ENCODE measurements at regions not wholly inside any gene's neighbourhood (a gene's known extent, or its start where the extent isn't known, plus 50 kb on each side); places are given as distances from the start of the nearest gene placed in this dataset.

GRCh38 chr17:22506861-22507260 is 814.5 kb downstream of the KCNJ18 start:
- Mint-ChIP-seq H3K4me3 (no peak overlapping the region), H3K36me3 (peaks cover 71% of the 10 kb centered on the region), H3K9me3 (peaks cover 62% of the 10 kb centered on the region), H3K27ac (no peak overlapping the region), H3K27me3 (ENCODE audit: low read depth) (peaks cover 10% of the 10 kb centered on the region), H3K4me1 (no peaks in the 10 kb centered on the region)
- POLR2A ChIA-PET = no interaction called here
- DNase-seq (ENCODE audit: low spot score) (no peak), ATAC-seq (no peak)
- TF ChIP-seq ZNF423 (CRISPR knock-in tag; IDR thresholded peaks at IDR 0.05) (no peak), ATF2 (CRISPR knock-in tag; IDR thresholded peaks at IDR 0.05; ENCODE audit: borderline replicate concordance, low read depth) (no peak), ZNF232 (CRISPR knock-in tag; IDR thresholded peaks at IDR 0.05) (no peak), KAT7 (CRISPR knock-in tag; IDR thresholded peaks at IDR 0.05; ENCODE audit: borderline replicate concordance) (no peak), ZNF671 (CRISPR knock-in tag; IDR thresholded peaks at IDR 0.05) (no peak), ZNF281 (CRISPR knock-in tag; IDR thresholded peaks at IDR 0.05) (no peak), ATF3 (CRISPR knock-in tag; conservative IDR thresholded peaks at IDR 0.05) (no peak)
- CTCF ChIA-PET = no interaction called here

GRCh38 chr17:22507823-22508222 is 815.5 kb downstream of the KCNJ18 start:
- CTCF ChIA-PET = no interaction called here
- H3K4me3 Mint-ChIP-seq = no peak overlapping the region
- H3K36me3 Mint-ChIP-seq = peaks cover 67% of the 10 kb centered on the region
- peaks cover 52% of the 10 kb centered on the region for H3K9me3 Mint-ChIP-seq
- peaks cover 10% of the 10 kb centered on the region for H3K27me3 Mint-ChIP-seq (ENCODE audit: low read depth)
- DNase-seq (ENCODE audit: low spot score) (no peak), ATAC-seq (no peak)
- H3K4me1 Mint-ChIP-seq = no peaks in the 10 kb centered on the region
- POLR2A ChIA-PET = no interaction called here
- no peak overlapping the region for H3K27ac Mint-ChIP-seq
- TF ChIP-seq ARID4B (CRISPR knock-in tag; IDR thresholded peaks at IDR 0.05; ENCODE audit: borderline replicate concordance) (no peak), ZNF671 (CRISPR knock-in tag; IDR thresholded peaks at IDR 0.05) (no peak), JAZF1 (CRISPR knock-in tag; IDR thresholded peaks at IDR 0.05) (no peak), EMX1 (CRISPR knock-in tag; IDR thresholded peaks at IDR 0.05) (no peak), NR3C1 (CRISPR knock-in tag; conservative IDR thresholded peaks at IDR 0.05; ENCODE audit: low read depth) (no peak), USF2 (CRISPR knock-in tag; IDR thresholded peaks at IDR 0.05) (no peak), HMGXB4 (CRISPR knock-in tag; IDR thresholded peaks at IDR 0.05) (no peak), FOXK1 (CRISPR knock-in tag; IDR thresholded peaks at IDR 0.05) (no peak), ZNF512 (CRISPR knock-in tag; IDR thresholded peaks at IDR 0.05; ENCODE audit: borderline replicate concordance) (no peak), ZNF425 (CRISPR knock-in tag; conservative IDR thresholded peaks at IDR 0.05) (no peak), ZNF317 (CRISPR knock-in tag; IDR thresholded peaks at IDR 0.05; ENCODE audit: borderline replicate concordance, low read depth) (no peak)

All from WTC11 (cell line).